NCI-H82 (cell line): ENCODE measurements at regions not wholly inside any gene's neighbourhood (a gene's known extent, or its start where the extent isn't known, plus 50 kb on each side); places are given as distances from the start of the nearest gene placed in this dataset.

Experiments used
- DNase-seq: peaks from one replicate; lab custom pipeline; 2025; lab: John Stamatoyannopoulos, UW

DNA sequence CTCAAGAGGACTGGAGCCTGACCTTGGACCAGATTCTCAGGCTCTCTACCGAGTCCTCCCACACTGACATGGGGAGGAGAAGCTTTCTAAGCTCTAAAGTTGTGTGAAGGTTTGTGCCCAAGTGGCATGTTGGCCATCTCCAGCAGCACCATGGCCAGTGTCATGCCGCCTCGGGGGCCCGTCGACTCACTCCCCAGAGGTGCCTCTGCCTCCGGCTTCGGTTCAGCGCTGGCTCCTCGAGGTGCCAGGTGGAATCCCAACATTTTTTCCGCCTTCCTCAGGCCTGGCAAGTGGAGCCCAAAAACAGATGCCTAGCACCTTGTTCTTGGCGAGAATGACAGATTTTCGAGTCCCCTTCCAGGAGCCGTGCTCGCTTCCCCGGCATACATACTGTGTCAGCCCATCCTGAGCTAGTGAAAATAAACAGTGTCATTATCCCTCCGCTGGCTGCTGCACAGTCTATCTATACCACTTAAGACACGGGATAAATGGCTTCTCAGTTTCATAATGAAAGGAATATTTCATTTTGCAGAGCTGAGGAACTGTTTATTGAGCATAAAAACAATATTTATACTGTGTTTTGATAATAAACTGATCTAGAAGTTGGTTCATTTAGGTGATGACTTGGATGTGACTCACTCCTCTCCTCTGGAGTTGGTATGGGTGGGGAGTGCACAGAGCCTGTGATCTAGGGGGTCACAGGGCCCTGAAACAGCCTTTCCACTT, 328.5 kb upstream of the TLE3 start:
- no peak for DNase-seq

DNA sequence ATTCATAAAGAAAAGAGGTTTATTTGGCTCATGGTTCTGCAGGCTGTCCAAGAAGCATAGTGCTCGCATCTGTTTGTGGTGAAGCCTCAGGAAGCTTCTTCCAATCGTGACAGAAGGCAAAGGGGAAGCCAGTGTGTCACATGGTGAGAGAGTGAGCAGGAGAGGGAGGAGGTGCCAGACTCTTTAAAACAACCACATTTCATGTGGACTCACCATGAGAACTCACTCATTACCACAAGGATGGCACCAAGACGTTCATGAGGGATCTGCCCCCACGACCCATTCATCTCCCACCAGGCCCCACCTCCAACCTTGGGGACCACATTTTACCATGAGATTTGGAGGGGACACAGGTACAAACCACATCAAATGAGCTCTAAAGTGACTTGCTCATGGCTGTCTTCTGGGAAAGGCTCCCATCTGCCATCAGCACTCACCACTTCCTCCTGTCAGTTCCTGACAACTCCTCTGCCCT, 327.3 kb upstream of the TLE3 start:
- DNase-seq: no peak

DNA sequence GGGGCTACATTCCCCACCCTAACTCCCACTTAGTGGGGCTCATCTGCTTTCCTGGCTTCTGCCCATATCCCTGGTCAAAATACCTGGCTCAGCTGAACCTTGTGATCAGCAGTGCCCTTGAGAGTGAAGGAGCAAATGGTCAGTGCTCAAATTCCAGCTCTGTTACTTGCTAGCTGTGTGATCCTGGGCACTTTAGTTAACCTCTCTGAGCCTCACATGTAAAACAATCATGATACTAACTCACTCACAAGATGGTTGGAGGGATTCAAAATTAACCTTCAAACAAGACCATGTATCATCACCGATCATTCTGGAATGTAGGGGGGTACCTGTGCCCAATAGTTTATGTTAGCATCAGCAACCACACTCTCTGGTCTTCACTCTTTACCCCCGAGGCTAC, 325.6 kb upstream of the TLE3 start:
- no peak for DNase-seq

DNA sequence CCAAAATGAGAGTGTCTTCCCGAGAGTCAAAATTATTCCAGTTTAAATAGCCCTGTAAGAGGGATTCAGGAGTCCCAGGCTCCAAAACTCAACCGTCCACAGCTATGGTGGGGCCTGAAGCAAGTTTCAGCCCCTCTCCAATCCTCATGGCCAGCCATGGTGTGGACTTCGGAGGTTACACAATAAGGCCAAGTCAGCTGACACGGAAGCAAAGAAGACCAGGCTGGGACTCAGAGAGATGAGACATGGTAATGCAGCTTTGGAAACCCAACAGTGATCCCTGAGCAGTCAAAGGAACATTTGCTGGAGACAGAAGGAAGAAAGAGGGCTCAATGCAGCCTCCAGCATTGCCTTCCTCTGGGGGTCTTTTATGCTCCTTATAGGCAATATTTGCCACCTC, 324.6 kb upstream of the TLE3 start:
- no peak for DNase-seq

DNA sequence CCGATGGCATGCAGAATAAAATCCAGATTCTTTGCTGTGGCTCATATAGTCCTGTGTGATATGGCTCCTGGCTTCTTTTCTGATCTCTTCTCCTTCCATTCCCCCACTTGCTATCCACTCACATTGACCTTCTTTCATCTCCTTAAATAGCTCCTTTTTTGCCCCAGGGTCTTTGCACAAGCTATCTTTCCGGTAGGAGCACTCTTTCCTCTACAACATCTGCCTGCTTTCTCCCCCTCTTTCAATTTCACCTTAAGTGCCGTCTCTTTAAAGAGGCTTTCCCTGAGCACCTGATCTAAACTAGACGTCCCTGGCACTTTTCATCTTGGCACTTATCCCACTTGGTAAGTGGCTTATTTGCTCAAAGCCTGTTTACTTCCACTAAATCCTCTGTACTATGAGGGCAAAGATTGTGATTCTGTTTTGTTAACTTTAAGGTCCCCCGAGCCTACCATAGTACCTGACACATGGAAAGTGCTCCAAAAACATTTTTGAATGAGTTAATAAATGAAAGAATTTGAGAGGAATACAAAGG, 323.3 kb upstream of the TLE3 start:
- DNase-seq: peak; percentile 98

DNA sequence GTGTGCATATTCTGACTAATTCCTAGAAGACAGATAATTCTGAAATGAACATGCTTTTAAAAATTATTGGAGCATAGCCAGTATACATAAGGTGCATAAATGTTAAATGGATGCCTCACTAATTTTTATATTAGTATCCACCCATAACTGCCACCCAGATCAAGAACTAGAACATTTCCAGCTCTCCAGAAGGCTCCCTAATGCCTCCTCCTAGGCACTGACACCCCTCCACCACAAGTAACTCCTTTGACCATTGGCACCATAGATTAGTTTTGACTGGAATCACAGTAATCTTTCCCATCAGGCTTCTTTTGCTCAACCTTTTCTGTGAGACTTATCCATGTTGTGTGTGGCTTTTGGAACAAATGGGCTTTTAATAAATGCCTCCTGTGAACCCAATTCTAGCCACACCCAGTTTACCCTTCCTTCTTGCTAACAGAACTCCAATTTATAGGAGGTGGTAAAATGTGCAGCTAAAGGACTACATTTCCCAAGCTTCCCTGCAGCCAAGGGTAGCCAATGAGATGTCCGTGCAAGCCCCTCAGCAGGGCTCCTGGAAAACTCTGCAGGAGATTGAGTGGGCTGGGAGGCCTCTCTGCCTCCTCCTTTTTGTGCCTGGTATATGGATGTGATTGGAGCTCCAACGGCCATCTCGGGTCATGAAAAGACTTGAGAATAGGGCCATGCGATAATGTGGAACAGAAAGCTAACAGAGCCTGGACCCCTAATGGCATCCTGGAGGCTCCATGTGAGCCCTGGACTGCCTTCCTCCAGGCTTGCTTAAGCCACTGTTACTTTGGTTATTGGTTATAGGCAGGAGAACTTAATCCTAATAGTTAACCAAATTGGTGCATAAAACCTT, 322.6 kb upstream of the TLE3 start:
- DNase-seq: peak; percentile 73

DNA sequence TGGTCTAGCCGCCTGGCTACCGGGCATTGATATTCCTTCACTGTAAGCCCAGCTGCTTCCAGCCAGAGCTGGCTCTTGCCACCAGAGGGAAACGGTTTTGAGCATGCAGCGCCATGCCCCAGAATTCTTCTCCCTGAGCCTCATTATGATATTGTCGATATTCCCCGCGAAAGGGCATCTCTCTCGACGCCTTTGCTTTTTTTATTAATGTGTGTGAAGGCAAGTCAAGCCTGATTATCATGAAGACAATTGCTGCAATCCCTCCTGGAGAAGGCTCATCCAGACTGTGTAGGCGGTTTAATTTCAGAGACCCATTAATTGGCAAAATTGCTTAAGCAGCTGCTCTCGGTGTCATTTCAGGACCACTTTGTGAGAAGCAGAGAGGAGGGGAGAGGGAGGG, 321.2 kb upstream of the TLE3 start:
- DNase-seq: peak; percentile 81

DNA sequence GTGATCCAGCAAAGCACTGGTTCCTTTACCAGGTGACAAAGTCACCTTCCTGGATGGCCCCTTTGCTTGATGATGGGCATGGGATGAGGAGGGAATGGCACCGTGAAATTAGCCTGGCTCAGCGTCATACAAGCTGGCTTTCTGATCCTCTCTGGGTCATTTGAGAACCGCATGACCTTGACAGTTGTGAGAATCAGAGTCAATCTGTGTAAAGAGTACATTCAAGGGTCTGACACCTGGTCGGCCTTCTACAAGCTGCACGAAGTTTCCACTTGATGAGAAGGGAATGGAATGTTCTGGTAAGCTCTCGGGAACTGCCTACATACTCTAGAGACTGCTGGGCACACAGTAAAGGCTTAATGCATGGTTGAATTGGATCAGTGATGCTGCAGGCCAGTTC, 319.8 kb upstream of the TLE3 start:
- DNase-seq: no peak

DNA sequence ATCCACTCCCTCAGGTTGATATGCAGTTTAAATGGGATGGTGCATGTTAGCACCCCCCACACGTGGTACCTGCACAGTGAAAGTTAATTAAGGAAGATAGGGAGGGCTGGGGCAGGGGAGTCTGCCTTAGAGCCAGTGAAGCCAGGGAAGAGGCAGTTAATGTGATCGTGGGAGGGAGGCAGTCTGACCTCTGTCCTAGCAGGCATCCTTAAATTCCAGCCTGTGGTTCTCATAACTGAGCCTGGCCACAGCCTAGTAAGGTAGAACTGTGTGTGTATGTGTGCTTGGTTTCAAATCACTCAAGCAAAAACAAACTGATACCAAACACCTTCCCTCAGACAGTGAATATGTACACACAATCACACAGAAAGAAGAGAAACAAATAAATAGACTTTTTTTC, 319.1 kb upstream of the TLE3 start:
- DNase-seq: no peak

DNA sequence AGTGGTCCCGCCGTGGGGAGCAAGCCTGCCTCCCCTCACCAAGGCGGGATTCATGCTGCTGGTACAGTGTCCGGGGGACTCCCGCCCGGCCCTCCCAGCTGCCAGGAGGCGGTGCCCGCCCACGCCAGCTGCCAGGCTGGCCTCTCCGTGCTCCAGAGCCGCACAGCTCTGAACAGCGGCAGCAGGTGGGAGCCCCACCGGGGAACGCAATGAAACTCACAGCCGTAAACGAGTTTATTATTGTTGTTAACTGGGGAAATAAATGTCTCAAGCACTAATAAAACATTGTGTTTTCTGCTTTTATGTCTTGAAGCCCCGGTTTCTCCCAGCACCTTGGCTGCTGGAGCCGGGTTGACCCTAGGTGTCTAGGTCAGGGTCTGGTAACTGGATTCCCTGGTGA, 317.7 kb upstream of the TLE3 start:
- DNase-seq: no peak

DNA sequence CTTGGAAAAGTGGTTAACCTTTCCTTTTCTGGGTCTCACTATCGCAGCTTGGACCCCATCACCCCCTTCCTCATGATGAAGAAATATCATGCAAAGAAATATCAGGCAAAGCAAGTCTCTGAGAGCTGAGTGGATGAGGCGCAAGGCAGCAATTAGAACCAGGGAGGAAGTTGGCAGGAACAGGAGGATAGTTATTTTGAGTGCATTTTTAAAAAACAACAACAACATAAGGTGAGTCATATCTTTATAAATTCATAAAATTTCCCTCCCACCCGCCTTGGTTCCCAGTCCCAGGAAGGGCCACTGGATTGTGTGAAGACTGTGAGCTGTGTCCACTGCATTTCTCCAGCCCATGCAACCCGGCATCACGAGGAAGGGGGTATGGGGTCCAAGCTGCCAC, 316.9 kb upstream of the TLE3 start:
- no peak for DNase-seq

DNA sequence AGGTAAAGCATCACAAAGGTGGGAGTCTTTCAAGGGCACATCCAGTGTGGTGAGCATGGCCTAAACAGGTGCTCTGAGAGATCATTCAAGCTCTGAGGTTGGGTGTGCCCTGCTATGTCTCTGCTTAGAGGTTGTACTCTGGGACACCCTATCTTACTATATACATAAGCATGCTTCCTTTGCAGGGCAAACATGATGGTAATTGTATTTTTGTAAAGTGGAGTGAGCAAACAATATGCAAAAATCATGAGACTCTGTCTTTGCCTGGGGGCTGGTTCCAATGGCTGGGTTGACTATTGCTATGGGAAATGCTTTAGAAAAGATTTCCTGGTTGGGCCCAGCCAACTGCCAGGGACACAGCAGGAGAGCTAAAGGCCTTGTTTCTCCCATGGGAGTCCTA, 315.1 kb upstream of the TLE3 start:
- DNase-seq: no peak

DNA sequence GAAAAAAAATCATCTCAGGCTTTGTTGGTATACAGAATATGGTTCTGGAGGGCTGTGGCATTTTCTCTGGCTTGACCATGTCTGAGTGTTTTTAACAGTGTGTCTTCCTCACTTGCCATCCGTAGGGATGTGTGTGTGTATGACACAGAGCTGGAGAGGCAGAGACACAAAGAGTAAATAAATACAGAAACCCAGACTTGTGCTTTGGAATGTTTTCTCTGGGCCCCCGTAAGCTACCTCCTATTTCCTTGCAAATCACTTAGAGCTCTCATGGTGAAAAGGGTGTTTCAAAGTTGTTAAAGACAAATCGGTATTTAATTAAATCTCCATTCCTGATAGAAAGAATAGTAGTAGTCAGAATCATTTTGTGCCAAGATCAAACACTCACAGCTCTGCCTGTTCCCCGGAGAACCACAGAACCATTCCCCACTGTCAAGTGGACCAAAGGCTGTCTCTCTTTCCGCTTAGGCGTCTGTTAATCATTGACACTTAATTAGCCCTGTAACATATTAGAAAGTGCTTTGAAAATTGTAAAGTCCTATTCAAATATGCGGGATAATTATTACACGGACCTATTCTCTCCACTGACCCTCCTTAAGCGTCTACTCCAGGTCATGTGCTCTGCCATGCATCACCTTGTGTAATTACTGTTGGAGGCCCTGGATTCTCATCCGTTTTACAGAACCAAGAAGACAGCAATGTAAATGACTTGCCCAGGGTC, 313.6 kb upstream of the TLE3 start:
- DNase-seq: no peak

DNA sequence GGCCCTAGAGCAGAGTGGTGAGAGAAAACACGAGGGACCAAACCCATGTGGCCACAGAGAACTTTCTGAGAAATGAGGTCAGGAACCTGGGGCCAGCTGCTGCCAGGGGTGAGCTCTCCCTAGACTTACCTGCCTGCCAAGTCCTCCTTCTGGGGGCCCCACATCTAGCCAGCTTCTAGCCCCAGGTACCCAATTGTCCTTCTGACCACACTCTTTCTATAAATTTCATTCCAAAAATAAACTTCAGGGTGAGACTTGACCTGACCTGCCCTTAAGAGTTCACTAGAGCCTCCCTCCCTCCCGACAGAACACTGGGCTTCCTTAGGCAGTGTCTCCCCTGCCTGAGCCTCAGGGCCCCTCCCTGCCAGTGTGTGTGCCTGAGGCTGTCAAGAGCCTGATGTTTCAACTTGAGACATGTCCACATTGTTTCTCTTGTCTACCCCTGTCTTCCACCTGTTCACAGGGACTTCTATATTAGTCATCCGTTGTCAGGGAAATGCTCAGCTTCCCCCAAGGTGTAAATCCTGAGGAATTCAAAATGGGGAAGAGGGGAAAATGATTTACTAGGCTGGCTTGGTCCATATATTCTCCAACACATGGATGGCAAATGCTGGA, 312.8 kb upstream of the TLE3 start:
- no peak for DNase-seq

DNA sequence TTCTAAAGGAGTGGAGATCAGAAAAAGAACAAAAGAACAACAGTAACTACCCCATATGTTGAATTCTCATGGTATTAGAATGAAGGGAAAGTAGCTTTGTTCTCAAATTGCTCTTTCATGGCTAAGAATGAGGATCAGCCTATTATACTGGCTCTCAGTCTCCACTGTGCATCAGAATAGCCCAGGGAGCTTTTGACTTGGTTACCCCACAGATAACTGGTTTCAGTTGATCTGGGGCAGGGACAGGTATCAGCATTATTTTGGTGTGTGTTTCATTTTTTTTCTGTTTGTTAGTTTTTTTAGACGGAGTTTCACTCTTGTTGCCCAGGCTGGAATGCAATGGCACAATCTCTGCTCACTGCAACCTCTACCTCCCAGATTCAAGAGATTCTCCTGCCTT, 311.7 kb upstream of the TLE3 start:
- no peak for DNase-seq

DNA sequence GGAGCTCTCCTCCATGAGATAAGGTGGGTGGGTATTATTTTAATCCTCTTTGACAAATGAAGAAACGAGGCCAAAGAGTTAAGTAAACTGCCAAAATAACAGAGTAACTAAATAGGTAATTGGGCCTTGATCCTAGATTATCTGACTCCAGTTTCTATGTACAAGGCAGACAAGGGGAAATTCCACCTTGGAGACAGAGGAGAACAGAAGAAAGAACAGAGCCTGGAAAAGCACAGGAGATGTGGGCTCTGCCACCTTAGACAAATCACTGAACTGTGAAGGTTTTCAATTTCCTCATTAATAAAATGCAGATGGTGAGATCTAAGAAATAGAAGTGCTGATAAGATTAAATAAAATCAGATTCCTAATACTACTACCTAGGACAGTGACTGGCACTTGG, 310.2 kb upstream of the TLE3 start:
- peak; percentile 92 for DNase-seq

DNA sequence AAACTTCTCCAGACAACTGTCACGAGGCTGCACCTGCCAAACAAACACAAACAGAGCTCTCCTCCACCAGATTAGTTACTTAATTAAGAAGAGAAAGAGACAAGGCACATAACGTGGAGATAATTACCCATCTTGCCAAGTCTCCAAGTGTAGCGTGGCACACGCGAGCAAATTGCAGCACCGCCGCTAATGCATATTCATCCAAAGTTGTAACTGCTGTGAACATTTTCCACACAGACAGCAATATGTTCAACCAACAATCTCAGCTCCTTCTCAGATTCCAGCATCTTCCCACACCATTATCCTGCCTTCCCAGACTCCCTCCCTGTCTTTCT, 309.6 kb upstream of the TLE3 start:
- DNase-seq: no peak

DNA sequence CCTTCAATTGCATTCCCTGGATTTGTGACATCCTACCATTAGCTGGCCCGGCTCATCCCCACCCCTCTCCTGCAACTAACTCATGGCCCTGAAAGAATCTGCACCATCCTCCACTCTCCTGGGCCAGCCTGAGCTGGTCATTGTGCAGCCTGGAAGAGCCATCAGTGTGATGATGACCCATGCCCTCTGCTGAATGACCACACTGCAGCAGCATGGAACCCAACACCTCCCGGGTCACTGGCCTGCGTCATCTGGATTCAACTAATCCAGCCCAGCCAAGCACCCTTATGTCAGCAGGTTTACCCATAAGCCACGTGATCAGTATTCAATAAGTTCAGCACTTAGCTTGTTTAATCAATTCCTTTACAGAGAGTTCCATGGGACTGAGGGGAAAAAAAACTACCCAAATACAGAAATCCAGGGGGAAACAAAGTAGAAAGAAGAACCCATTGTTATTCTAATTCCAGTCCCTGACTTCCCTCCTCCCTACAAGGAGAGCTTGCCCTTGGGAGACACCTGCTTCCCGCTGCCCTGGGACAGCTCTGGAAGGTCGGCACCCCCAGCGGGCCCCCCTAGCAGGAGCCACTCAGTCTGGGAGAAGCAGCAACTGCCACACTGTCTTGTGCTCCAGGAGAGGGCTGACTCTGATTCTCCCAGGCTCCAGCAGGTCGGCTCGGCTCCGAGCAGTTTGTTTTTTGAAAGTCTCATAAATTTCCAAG, 309.1 kb upstream of the TLE3 start:
- DNase-seq: no peak

DNA sequence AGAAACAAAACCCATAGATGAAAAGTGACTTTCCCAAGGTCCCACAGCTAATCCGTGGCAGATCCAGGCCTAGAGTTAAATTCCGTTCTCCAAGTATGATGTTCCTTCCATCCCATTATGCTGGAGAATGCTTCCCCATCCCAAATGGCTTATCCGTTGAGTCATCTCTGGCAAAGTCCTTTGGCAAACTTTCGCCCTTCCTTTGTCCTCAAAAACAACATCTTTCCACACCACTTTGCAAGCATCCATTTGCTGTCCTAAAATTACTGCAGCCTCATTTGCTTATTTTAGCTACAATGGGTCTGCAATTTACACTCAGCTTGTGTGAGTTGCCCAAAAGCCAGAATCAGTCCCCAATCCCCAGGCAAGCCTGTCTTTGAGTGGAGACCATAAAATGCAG, 304.0 kb upstream of the TLE3 start:
- no peak for DNase-seq

DNA sequence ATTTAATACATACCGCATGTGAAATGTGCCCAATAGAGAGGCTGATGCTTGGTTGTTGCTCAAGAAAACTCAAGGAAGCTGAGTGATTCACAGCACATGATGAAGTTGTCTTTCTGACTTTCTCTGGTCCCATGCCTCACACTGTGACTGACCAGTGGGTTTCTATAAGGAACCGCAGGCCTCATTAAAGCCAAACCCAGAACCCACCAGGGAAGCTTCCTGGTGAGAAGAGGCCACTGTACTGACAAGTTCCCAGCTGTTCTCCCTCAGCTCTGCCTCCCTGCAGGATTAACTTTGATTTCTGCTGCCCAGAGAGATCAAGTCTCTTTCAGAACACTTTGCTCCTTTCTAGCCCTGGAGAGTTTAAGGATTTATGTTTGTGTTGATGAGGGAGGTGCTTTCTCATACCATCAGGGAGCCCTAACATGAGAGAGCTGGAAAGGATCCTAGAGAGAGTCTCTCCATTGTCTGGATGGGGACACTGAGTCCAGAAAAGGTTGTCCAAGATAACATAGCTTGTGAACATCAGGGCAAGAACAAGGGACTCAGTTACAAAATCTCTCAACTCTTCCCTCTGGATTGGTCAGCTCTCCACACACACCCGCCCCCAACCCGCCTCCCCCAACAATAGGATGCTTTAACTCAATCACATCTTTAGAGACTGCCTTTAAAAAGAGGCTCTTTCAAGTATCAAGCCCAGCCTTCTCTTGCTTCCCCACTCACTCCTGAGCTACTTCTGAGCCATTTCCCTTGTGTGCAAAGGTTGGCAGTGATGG, 303.2 kb upstream of the TLE3 start:
- no peak for DNase-seq

DNA sequence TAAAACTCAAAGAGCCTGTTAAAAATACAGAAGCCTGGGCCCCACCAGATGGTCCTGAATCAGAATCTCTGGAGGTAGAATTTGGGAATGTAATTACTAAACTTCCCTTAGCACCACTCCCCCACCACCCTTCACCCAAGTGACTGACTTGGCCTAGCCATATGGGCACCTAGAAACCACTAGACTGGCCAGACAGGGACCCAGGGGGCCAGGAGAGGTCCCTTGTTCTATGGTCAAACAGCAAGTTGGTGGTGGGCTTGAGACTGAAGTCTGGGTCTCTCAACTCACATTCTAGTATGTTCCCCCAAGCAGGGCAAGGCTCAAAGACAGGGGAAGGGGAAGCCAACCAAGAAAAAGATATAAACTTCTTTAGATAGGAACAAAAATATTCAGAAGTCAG, 301.5 kb upstream of the TLE3 start:
- no peak for DNase-seq
